ENCODE measurements at regions not wholly inside any gene's neighbourhood (a gene's known extent, or its start where the extent isn't known, plus 50 kb on each side); places are given as distances from the start of the nearest gene placed in this dataset.

DNA sequence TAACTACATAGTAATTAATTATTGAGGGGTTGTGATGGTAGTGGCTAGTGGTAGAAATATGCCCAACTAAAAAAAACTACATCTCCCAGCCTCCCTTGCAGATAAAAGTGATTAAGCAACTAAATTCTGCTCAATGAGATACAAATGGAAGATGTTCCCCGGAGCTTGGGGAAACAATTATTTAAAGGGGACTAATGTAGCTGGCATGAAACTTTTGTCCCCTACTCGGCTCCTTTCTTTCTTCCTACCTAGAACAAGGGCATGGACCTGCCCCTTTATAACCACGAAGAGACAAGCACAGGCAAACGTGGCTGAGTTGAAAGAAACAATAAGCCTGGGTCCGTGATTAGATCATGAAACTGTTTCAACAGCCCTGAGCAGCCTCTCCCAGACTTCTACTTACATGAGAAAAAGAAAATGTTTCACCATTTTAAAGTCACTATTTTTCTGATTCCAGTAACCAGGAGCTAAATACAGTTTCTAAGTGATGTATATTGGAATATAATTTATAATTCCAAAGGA, 236.9 kb downstream of the SCG2 start:
- no peak overlapping the region for H3K4me3 ChIP-seq (ENCODE audit: low read depth, low read length)
- DNase-seq (ENCODE audit: low read depth), result no peak
- TF ChIP-seq, protein P1, sequence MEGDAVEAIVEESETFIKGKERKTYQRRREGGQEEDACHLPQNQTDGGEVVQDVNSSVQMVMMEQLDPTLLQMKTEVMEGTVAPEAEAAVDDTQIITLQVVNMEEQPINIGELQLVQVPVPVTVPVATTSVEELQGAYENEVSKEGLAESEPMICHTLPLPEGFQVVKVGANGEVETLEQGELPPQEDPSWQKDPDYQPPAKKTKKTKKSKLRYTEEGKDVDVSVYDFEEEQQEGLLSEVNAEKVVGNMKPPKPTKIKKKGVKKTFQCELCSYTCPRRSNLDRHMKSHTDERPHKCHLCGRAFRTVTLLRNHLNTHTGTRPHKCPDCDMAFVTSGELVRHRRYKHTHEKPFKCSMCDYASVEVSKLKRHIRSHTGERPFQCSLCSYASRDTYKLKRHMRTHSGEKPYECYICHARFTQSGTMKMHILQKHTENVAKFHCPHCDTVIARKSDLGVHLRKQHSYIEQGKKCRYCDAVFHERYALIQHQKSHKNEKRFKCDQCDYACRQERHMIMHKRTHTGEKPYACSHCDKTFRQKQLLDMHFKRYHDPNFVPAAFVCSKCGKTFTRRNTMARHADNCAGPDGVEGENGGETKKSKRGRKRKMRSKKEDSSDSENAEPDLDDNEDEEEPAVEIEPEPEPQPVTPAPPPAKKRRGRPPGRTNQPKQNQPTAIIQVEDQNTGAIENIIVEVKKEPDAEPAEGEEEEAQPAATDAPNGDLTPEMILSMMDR (conservative IDR thresholded peaks at IDR 0.05; ENCODE audit: low read depth, low read length), result no peak

DNA sequence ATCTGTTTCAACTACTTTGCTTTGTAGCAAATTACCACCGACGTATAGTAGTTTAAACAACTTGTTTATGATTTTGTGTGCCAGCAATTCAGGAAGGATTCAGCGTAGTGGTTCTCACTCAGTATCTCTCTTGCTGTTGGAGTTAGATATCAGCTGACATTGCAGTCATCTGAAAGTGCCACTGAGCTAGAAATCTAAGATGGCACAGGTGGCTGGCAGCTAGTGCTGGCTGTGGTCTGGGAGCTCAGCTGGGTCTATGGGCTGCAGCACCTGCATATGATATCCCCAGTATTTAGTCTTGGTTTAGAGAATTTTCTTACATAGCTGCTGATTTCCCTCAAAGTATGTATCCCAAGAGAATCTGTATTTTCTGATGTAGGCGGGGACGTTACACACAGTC, 235.6 kb downstream of the SCG2 start:
- no peak overlapping the region for H3K4me3 ChIP-seq (ENCODE audit: low read depth, low read length)
- TF ChIP-seq, protein P1 (conservative IDR thresholded peaks at IDR 0.05; ENCODE audit: low read depth, low read length), result no peak
- no peak for DNase-seq (ENCODE audit: low read depth)

DNA sequence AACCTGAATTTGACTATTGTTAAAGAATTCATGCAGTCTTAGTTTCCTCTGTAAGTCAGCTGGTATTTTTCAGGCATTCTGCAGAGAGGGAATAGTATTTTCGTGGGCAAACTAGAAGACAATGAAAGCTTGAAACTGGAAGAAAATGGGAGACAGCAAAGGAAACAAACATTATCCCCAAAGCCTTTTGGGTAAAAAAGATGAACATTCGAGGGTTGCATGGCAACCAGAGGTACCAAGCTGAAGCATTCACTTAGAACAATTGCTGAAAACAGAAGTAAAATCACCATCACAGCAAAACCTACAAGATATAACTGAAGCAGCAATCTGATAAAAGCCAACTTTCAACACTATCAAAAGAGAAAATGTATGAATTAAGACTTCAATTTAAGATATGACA, 233.7 kb downstream of the SCG2 start:
- H3K4me3 ChIP-seq (ENCODE audit: low read depth, low read length), result no peak overlapping the region
- TF ChIP-seq, protein P1 (conservative IDR thresholded peaks at IDR 0.05; ENCODE audit: low read depth, low read length), result no peak
- DNase-seq (ENCODE audit: low read depth), result no peak

DNA sequence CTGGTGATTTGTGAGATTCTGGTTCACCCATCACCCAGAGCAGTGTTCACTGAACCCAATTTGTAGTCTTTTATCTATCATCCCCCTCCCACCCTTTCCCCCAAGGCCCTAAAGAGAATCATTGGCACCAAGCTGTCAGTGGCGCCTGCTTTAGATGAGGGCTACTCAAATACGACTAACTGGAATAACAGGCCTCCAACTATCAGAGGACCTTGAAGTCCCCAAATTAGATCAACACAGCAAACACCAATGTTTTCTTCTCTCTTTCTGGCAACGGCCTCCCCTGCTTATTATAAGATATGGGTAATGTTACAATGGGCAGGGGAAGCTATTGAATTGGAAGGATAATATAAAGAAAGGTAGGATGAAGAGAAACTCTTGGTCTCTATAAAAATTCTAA, 232.3 kb downstream of the SCG2 start:
- no peak overlapping the region for H3K4me3 ChIP-seq (ENCODE audit: low read depth, low read length)
- DNase-seq (ENCODE audit: low read depth), result no peak
- TF ChIP-seq, protein P1 (conservative IDR thresholded peaks at IDR 0.05; ENCODE audit: low read depth, low read length), result no peak

DNA sequence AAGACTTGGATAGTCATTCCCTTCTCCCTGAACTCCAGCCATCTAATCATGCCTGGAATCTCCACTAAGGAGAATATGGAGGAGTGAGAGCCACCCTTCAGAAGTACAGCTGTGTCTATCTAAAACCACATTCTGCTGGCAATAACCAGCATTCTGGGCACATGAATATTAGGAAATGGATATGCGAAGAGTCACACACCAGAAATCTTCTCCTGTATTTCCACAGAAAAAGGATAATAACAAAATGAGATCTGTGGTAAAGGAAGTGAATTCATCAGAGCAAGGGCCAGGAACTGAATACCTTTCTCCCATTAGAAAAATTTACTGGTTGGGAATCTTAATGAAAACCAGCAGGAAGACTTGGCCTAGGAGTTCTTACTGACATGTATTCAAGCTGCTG, 218.8 kb downstream of the SCG2 start:
- no peak overlapping the region for H3K4me3 ChIP-seq (ENCODE audit: low read depth, low read length)
- no peak for DNase-seq (ENCODE audit: low read depth)
- TF ChIP-seq, protein P1 (conservative IDR thresholded peaks at IDR 0.05; ENCODE audit: low read depth, low read length), result no peak

DNA sequence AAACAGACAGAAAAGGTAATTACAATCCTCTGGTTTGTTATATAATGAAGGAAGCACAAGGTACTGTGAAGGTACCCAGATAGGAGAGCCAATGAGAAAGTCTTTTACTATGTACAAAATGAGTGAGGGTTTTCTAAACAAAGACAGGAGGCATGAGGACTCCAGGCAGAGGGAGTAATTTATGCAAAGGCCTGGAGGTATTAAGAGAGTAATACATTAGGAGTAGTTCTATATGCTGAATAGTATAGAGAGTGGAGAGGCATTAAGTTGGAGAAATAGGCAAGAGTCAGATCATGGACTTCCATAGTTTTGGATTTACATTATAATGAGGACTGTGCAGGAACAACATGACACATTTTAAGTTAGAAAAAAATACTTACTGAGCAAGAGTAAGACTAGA, 216.0 kb downstream of the SCG2 start:
- DNase-seq (ENCODE audit: low read depth), result no peak
- TF ChIP-seq, protein P1 (conservative IDR thresholded peaks at IDR 0.05; ENCODE audit: low read depth, low read length), result no peak
- no peak overlapping the region for H3K4me3 ChIP-seq (ENCODE audit: low read depth, low read length)

DNA sequence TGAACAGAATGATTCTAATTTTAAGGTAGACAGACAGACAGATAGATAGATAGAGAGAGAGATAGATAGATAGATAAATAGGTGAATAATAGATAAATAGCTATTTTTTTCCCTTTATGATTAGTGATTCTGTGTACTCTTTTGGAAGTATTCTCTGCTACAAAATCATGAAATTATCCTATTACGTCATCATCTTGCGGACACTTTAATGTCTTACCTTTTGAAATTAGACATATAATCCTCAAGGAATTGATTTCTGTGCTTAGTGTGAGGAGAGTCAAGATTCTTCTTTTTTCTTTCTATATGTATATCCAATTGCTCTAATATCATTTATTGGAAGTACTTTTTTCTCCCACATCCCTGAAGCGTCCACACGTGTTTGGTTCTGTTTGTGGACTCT, 215.2 kb downstream of the SCG2 start:
- no peak overlapping the region for H3K4me3 ChIP-seq (ENCODE audit: low read depth, low read length)
- no peak for DNase-seq (ENCODE audit: low read depth)
- TF ChIP-seq, protein P1 (conservative IDR thresholded peaks at IDR 0.05; ENCODE audit: low read depth, low read length), result no peak
